Large intestine (tissue), 3 donors: ENCODE measurements at regions not wholly inside any gene's neighbourhood (a gene's known extent, or its start where the extent isn't known, plus 50 kb on each side); places are given as distances from the start of the nearest gene placed in this dataset.

Experiments
- DNase-seq, 2 donors: peaks; one replicate each; pipeline versions ENCODE4 v3.0.0 to v3.0.0-alpha.2; 2013
- H3K27ac ChIP-seq: one replicate; pipeline ENCODE4 v1.5.1; 2013; ENCODE audit warnings: low read length
- H3K27me3 ChIP-seq: 2 replicates; pipeline ENCODE4 v1.6.1; 2013; ENCODE audit warnings: low read length; ENCODE audit not compliant: control insufficient read depth, insufficient read depth
- H3K36me3 ChIP-seq: 2 replicates; pipeline ENCODE4 v1.6.1; 2013; ENCODE audit warnings: low read length; ENCODE audit not compliant: control insufficient read depth, insufficient read depth
- H3K4me1 ChIP-seq: one replicate; pipeline ENCODE4 v1.6.1; 2013; ENCODE audit warnings: low read length; ENCODE audit not compliant: control insufficient read depth, insufficient read depth
- H3K4me3 ChIP-seq: one replicate; pipeline ENCODE4 v1.5.1; 2013; ENCODE audit warnings: low read length
- H3K9me3 ChIP-seq: one replicate; pipeline ENCODE4 v1.6.1; 2013; ENCODE audit warnings: mild to moderate bottlenecking, low read depth, low read length, moderate library complexity; ENCODE audit not compliant: control insufficient read depth
- WGBS: methylation state at CpG from one replicate; pipeline ENCODE4 v1.1.5; 2013; ENCODE audit warnings: low lambda C conversion rate; ENCODE audit not compliant: insufficient coverage; 5-methylcytosine and 5-hydroxymethylcytosine counted together

- Histone ChIP-seq H3K27me3 (peaks cover 5% of the 10 kb centered on the region), H3K27ac (no peak overlapping the region), H3K36me3 (no peaks in the 10 kb centered on the region), H3K4me3 (no peak overlapping the region), H3K4me1 (no peaks in the 10 kb centered on the region), H3K9me3 (no peaks in the 10 kb centered on the region)
- peak in 1 of 2 donors; percentile 26 for DNase-seq
Observed at GRCh38 chr6:16929809-16930208, 168.5 kb upstream of the ATXN1 start.

GRCh38 chr6:16928387-16928786, 167.1 kb upstream of the ATXN1 start:
- Histone ChIP-seq H3K4me3 (no peak overlapping the region), H3K27ac (no peak overlapping the region), H3K36me3 (no peaks in the 10 kb centered on the region), H3K4me1 (no peaks in the 10 kb centered on the region), H3K9me3 (no peaks in the 10 kb centered on the region), H3K27me3 (no peaks in the 10 kb centered on the region)
- DNase-seq, result no peak
- no CpG with 5 or more reads among the region's 2 CpGs for WGBS

GRCh38 chr6:16927205-16927604, 165.9 kb upstream of the ATXN1 start:
- Histone ChIP-seq H3K27me3 (no peaks in the 10 kb centered on the region), H3K4me3 (no peak overlapping the region), H3K36me3 (no peaks in the 10 kb centered on the region), H3K4me1 (no peaks in the 10 kb centered on the region), H3K27ac (no peak overlapping the region), H3K9me3 (no peaks in the 10 kb centered on the region)
- DNase-seq, result no peak
- WGBS, result 100% methylated on average over 1 of the region's 1 CpG

GRCh38 chr6:16925461-16925860, 164.2 kb upstream of the ATXN1 start:
- 100% methylated on average over 1 of the region's 4 CpGs for WGBS
- Histone ChIP-seq H3K27me3 (no peaks in the 10 kb centered on the region), H3K4me1 (no peaks in the 10 kb centered on the region), H3K4me3 (no peak overlapping the region), H3K27ac (no peak overlapping the region), H3K9me3 (no peaks in the 10 kb centered on the region), H3K36me3 (no peaks in the 10 kb centered on the region)
- DNase-seq, result no peak

GRCh38 chr6:16922282-16922681, 161.0 kb upstream of the ATXN1 start:
- Histone ChIP-seq H3K4me1 (no peaks in the 10 kb centered on the region), H3K27ac (no peak overlapping the region), H3K27me3 (no peaks in the 10 kb centered on the region), H3K9me3 (no peaks in the 10 kb centered on the region), H3K4me3 (no peak overlapping the region), H3K36me3 (no peaks in the 10 kb centered on the region)
- no CpG with 5 or more reads among the region's 5 CpGs for WGBS
- no peak for DNase-seq

- H3K36me3 ChIP-seq, result no peaks in the 10 kb centered on the region
- WGBS, result 100% methylated on average over 2 of the region's 6 CpGs
- no peaks in the 10 kb centered on the region for H3K9me3 ChIP-seq
- H3K27me3 ChIP-seq, result no peaks in the 10 kb centered on the region
- H3K4me1 ChIP-seq, result no peaks in the 10 kb centered on the region
- H3K4me3 ChIP-seq, result no peak overlapping the region
- no peak for DNase-seq
- no peak overlapping the region for H3K27ac ChIP-seq
Observed at GRCh38 chr6:16921399-16922110, 160.3 kb upstream of the ATXN1 start.

DNA sequence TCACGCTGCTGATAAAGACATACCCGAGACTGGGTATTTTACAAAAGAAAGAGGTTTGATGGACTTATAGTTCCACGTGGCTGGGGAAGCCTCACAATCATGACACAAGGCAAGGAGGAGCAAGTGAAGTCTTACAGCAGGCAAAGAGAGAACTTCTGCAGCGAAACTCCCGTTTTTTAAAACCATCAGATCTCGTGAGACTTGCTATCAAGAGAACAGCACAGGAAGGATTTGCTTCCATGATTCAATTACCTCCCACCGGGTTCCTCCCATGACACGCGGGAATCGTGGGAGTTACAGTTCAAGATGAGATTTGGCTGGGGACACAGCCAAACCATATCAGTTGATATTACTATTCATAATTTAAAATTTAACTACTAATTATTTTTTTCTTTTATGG, 157.3 kb upstream of the ATXN1 start:
- no peak overlapping the region for H3K27ac ChIP-seq
- no peak for DNase-seq
- no peaks in the 10 kb centered on the region for H3K9me3 ChIP-seq
- no peaks in the 10 kb centered on the region for H3K4me1 ChIP-seq
- H3K4me3 ChIP-seq, result no peak overlapping the region
- no peaks in the 10 kb centered on the region for H3K27me3 ChIP-seq
- no CpG with 5 or more reads among the region's 10 CpGs for WGBS
- no peaks in the 10 kb centered on the region for H3K36me3 ChIP-seq

- Histone ChIP-seq H3K27ac (no peak overlapping the region), H3K4me1 (no peaks in the 10 kb centered on the region), H3K9me3 (no peaks in the 10 kb centered on the region), H3K4me3 (no peak overlapping the region), H3K36me3 (no peaks in the 10 kb centered on the region), H3K27me3 (no peaks in the 10 kb centered on the region)
- WGBS, result no CpG with 5 or more reads among the region's 3 CpGs
- no peak for DNase-seq
Observed at GRCh38 chr6:16914184-16914583, 152.9 kb upstream of the ATXN1 start.

DNA sequence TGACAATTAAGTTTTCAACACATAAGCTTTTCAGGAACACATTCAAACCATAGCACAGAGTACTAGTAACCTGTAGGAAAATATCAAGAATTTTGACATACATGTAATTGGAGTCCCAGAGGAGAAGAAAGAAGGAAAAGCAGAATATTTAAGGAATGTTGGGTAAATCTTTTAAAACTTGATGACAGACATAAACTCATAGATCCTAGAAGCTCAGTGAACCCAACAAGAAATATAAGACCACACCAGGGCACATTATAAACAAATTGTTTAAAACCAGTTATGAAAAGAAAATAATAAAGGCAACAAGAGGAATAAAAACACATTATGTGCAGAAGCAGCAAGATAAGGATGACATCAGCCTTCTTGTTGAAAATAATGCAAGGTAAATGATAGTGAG, 151.5 kb upstream of the ATXN1 start:
- H3K4me1 ChIP-seq, result no peaks in the 10 kb centered on the region
- DNase-seq, result no peak
- no peaks in the 10 kb centered on the region for H3K27me3 ChIP-seq
- no peaks in the 10 kb centered on the region for H3K36me3 ChIP-seq
- H3K9me3 ChIP-seq, result no peaks in the 10 kb centered on the region
- no peak overlapping the region for H3K27ac ChIP-seq
- no peak overlapping the region for H3K4me3 ChIP-seq

GRCh38 chr6:16911088-16911487, 149.8 kb upstream of the ATXN1 start:
- Histone ChIP-seq H3K9me3 (no peaks in the 10 kb centered on the region), H3K36me3 (no peaks in the 10 kb centered on the region), H3K27ac (no peak overlapping the region), H3K4me3 (no peak overlapping the region), H3K4me1 (no peaks in the 10 kb centered on the region), H3K27me3 (no peaks in the 10 kb centered on the region)
- WGBS, result 82% methylated on average over 3 of the region's 3 CpGs
- no peak for DNase-seq

GRCh38 chr6:16909658-16910360, 148.5 kb upstream of the ATXN1 start:
- no peaks in the 10 kb centered on the region for H3K36me3 ChIP-seq
- H3K27ac ChIP-seq, result no peak overlapping the region
- WGBS, result no CpG with 5 or more reads among the region's 4 CpGs
- H3K4me1 ChIP-seq, result no peaks in the 10 kb centered on the region
- H3K27me3 ChIP-seq, result no peaks in the 10 kb centered on the region
- H3K9me3 ChIP-seq, result no peaks in the 10 kb centered on the region
- no peak overlapping the region for H3K4me3 ChIP-seq
- DNase-seq, result no peak
